ENCODE measurements at regions not wholly inside any gene's neighbourhood (a gene's known extent, or its start where the extent isn't known, plus 50 kb on each side); places are given as distances from the start of the nearest gene placed in this dataset.

- TF ChIP-seq POLR2A (IDR thresholded peaks at IDR 0.05), result no peak
- TF ChIP-seq, protein P1, sequence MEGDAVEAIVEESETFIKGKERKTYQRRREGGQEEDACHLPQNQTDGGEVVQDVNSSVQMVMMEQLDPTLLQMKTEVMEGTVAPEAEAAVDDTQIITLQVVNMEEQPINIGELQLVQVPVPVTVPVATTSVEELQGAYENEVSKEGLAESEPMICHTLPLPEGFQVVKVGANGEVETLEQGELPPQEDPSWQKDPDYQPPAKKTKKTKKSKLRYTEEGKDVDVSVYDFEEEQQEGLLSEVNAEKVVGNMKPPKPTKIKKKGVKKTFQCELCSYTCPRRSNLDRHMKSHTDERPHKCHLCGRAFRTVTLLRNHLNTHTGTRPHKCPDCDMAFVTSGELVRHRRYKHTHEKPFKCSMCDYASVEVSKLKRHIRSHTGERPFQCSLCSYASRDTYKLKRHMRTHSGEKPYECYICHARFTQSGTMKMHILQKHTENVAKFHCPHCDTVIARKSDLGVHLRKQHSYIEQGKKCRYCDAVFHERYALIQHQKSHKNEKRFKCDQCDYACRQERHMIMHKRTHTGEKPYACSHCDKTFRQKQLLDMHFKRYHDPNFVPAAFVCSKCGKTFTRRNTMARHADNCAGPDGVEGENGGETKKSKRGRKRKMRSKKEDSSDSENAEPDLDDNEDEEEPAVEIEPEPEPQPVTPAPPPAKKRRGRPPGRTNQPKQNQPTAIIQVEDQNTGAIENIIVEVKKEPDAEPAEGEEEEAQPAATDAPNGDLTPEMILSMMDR (IDR thresholded peaks at IDR 0.05), result no peak
- intact Hi-C loops (cut with DNase I), result no loop called here
- no peaks in the 10 kb centered on the region for H3K36me3 ChIP-seq
- no peaks in the 10 kb centered on the region for H3K9me3 ChIP-seq
- peak overlapping the region in 1 of 4 donors; percentile 45 for H3K27ac ChIP-seq
- peaks cover 0 to 24% (median 5%) of the 10 kb centered on the region in 3 donors for H3K4me1 ChIP-seq
- 19 to 34% methylated on average over 6 of the region's 6 CpGs for WGBS, 2 donors
- no peak for DNase-seq
- no peak overlapping the region for H3K4me3 ChIP-seq
- no peaks in the 10 kb centered on the region for H3K27me3 ChIP-seq
These were observed 423.7 kb upstream of the SEMA6D start for GRCh38 chr15:47293466-47294162.

DNA sequence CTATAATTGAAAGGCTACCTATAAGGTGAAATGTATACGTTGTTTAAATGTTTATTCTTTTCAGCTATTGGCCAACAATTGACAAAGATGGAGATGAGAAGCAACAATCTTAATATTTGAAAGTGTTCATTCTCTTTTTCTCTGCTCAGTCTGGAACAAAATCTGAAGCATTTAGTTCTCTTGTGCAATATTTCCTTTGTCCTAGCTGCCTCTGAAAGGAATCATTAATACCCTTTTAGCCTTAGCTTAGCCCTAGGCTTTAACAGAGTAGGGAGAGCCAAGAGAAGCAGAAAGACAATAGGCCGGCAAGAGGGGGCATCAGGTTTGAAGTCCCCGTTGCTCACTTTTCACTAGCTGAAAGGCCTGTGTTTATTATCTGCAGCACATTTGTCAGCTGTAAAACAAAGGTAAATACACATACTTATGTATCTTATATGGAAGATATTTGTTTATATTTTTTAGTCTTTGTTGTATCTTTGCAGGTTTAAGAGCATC is 422.5 kb upstream of the SEMA6D start:
- no peaks in the 10 kb centered on the region for H3K9me3 ChIP-seq
- no peaks in the 10 kb centered on the region for H3K36me3 ChIP-seq
- TF ChIP-seq, protein P1 (IDR thresholded peaks at IDR 0.05), result no peak
- no peak for TF ChIP-seq POLR2A (IDR thresholded peaks at IDR 0.05)
- WGBS, 2 donors, result 23 to 37% methylated on average over 3 of the region's 3 CpGs
- H3K27ac ChIP-seq, result no peak overlapping the region
- intact Hi-C loops (cut with DNase I), result no loop called here
- H3K4me3 ChIP-seq, result no peak overlapping the region
- H3K27me3 ChIP-seq, result no peaks in the 10 kb centered on the region
- DNase-seq, result no peak
- peaks cover 0 to 23% (median 5%) of the 10 kb centered on the region in 3 donors for H3K4me1 ChIP-seq

- Histone ChIP-seq H3K4me3 (no peak overlapping the region), H3K9me3 (no peaks in the 10 kb centered on the region), H3K27me3 (no peaks in the 10 kb centered on the region), H3K4me1 (peaks cover 0 to 23% (median 5%) of the 10 kb centered on the region in 3 donors), H3K27ac (no peak overlapping the region), H3K36me3 (no peaks in the 10 kb centered on the region)
- intact Hi-C loops (cut with DNase I), result no loop called here
- TF ChIP-seq, protein P1 (IDR thresholded peaks at IDR 0.05), result no peak
- TF ChIP-seq POLR2A (IDR thresholded peaks at IDR 0.05), result no peak
- no peak for DNase-seq
- 85 to 87% methylated on average over 4 of the region's 4 CpGs for WGBS, 2 donors
These were observed 420.4 kb upstream of the SEMA6D start for GRCh38 chr15:47296881-47297280.

DNA sequence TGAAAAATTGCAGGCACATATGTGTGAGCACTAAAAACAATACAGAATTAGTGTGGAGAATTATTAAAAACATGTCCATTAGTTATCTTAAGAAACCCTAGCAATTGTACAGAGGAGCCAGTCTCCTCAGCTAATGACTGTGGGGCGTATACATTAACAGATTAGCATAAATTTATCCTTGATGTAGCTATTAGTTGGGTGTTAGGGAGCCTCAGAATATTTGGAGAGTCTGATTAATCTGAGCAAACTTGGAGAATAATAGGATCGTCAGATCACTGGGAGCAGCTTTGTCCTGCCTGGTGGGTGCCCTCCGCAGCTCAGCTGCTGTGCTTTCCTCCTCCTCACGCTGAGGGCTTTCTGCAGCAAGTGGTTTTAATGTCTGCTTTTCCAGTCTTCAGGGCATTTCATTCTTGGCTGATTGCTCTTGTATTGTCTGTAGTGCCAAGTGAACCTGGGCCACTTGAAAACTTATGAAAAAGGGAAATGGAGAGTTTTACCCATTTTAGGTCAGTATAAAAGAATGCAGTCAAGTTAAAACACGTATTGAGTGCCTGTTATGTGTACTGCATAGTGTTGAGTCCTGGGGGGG is 417.4 kb upstream of the SEMA6D start:
- WGBS, 2 donors, result 45 to 58% methylated on average over 5 of the region's 5 CpGs

GRCh38 chr15:47300596-47300995 is 416.7 kb upstream of the SEMA6D start:
- H3K27ac ChIP-seq, result no peak overlapping the region
- H3K4me3 ChIP-seq, result no peak overlapping the region
- intact Hi-C loops (cut with DNase I), result no loop called here
- no peak for DNase-seq
- H3K36me3 ChIP-seq, result no peaks in the 10 kb centered on the region
- H3K27me3 ChIP-seq, result no peaks in the 10 kb centered on the region
- no peaks in the 10 kb centered on the region for H3K9me3 ChIP-seq
- no peaks in the 10 kb centered on the region for H3K4me1 ChIP-seq
- TF ChIP-seq, protein P1 (IDR thresholded peaks at IDR 0.05), result no peak
- TF ChIP-seq POLR2A (IDR thresholded peaks at IDR 0.05), result no peak

More for the DNA sequence above, 417.4 kb upstream of the SEMA6D start:
- no peak for TF ChIP-seq POLR2A (IDR thresholded peaks at IDR 0.05)
- TF ChIP-seq, protein P1 (IDR thresholded peaks at IDR 0.05), result no peak
- no peaks in the 10 kb centered on the region for H3K36me3 ChIP-seq
- no peak overlapping the region for H3K4me3 ChIP-seq
- no peaks in the 10 kb centered on the region for H3K9me3 ChIP-seq
- no peak for DNase-seq
- peaks cover 0 to under 1% (median 0%) of the 10 kb centered on the region in 3 donors for H3K4me1 ChIP-seq
- H3K27me3 ChIP-seq, result no peaks in the 10 kb centered on the region
- intact Hi-C loops (cut with DNase I), result no loop called here
- no peak overlapping the region for H3K27ac ChIP-seq

Data from esophagus squamous epithelium (tissue), 5 donors.